ENCODE measurements at regions not wholly inside any gene's neighbourhood (a gene's known extent, or its start where the extent isn't known, plus 50 kb on each side); places are given as distances from the start of the nearest gene placed in this dataset.

GRCh38 chr3:110375751-110376518, 695.7 kb upstream of the NECTIN3 start:
- Histone ChIP-seq H3K4me3 (ENCODE audit: low read length) (no peak overlapping the region), H3K27me3 (replicated peaks; ENCODE audit: control insufficient read depth, insufficient read depth, low read length) (no peaks in the 10 kb centered on the region), H3K9ac (ENCODE audit: low read length) (no peak overlapping the region), H3K9me3 (ENCODE audit: control insufficient read depth, low read length) (no peaks in the 10 kb centered on the region), H3K36me3 (ENCODE audit: control insufficient read depth, insufficient read depth, low read length, severe bottlenecking) (no peaks in the 10 kb centered on the region), H3K4me1 (ENCODE audit: control insufficient read depth, insufficient read depth, low read length) (no peaks in the 10 kb centered on the region)
- no peak for DNase-seq (ENCODE audit: low read depth)

- Histone ChIP-seq H3K4me3 (ENCODE audit: low read length) (no peak overlapping the region), H3K27me3 (replicated peaks; ENCODE audit: control insufficient read depth, insufficient read depth, low read length) (no peaks in the 10 kb centered on the region), H3K36me3 (ENCODE audit: control insufficient read depth, insufficient read depth, low read length, severe bottlenecking) (no peaks in the 10 kb centered on the region), H3K9ac (ENCODE audit: low read length) (no peak overlapping the region), H3K4me1 (ENCODE audit: control insufficient read depth, insufficient read depth, low read length) (no peaks in the 10 kb centered on the region), H3K9me3 (ENCODE audit: control insufficient read depth, low read length) (no peaks in the 10 kb centered on the region)
- DNase-seq (ENCODE audit: low read depth): peak; percentile 24
Observed at GRCh38 chr3:110378481-110378880, 693.1 kb upstream of the NECTIN3 start.

GRCh38 chr3:110381992-110382391, 689.6 kb upstream of the NECTIN3 start:
- Histone ChIP-seq H3K4me1 (ENCODE audit: control insufficient read depth, insufficient read depth, low read length) (no peaks in the 10 kb centered on the region), H3K9ac (ENCODE audit: low read length) (no peak overlapping the region), H3K27me3 (replicated peaks; ENCODE audit: control insufficient read depth, insufficient read depth, low read length) (no peaks in the 10 kb centered on the region), H3K36me3 (ENCODE audit: control insufficient read depth, insufficient read depth, low read length, severe bottlenecking) (no peaks in the 10 kb centered on the region), H3K4me3 (ENCODE audit: low read length) (no peak overlapping the region), H3K9me3 (ENCODE audit: control insufficient read depth, low read length) (no peaks in the 10 kb centered on the region)
- DNase-seq (ENCODE audit: low read depth): no peak

- Histone ChIP-seq H3K27me3 (replicated peaks; ENCODE audit: control insufficient read depth, insufficient read depth, low read length) (no peaks in the 10 kb centered on the region), H3K9ac (ENCODE audit: low read length) (no peak overlapping the region), H3K36me3 (ENCODE audit: control insufficient read depth, insufficient read depth, low read length, severe bottlenecking) (no peaks in the 10 kb centered on the region), H3K9me3 (ENCODE audit: control insufficient read depth, low read length) (no peaks in the 10 kb centered on the region), H3K4me3 (ENCODE audit: low read length) (no peak overlapping the region), H3K4me1 (ENCODE audit: control insufficient read depth, insufficient read depth, low read length) (no peaks in the 10 kb centered on the region)
- DNase-seq (ENCODE audit: low read depth): peak; percentile 43
Observed at GRCh38 chr3:110383356-110383755, 688.3 kb upstream of the NECTIN3 start.

GRCh38 chr3:110384601-110385000, 687.0 kb upstream of the NECTIN3 start:
- DNase-seq (ENCODE audit: low read depth): peak; percentile 83
- Histone ChIP-seq H3K4me1 (ENCODE audit: control insufficient read depth, insufficient read depth, low read length) (no peaks in the 10 kb centered on the region), H3K9me3 (ENCODE audit: control insufficient read depth, low read length) (no peaks in the 10 kb centered on the region), H3K9ac (ENCODE audit: low read length) (no peak overlapping the region), H3K36me3 (ENCODE audit: control insufficient read depth, insufficient read depth, low read length, severe bottlenecking) (no peaks in the 10 kb centered on the region), H3K27me3 (replicated peaks; ENCODE audit: control insufficient read depth, insufficient read depth, low read length) (no peaks in the 10 kb centered on the region), H3K4me3 (ENCODE audit: low read length) (no peak overlapping the region)

- no peaks in the 10 kb centered on the region for H3K36me3 ChIP-seq (ENCODE audit: control insufficient read depth, insufficient read depth, low read length, severe bottlenecking)
- DNase-seq (ENCODE audit: low read depth): no peak
- H3K4me3 ChIP-seq (ENCODE audit: low read length): no peak overlapping the region
- no peaks in the 10 kb centered on the region for H3K27me3 ChIP-seq (replicated peaks; ENCODE audit: control insufficient read depth, insufficient read depth, low read length)
- H3K4me1 ChIP-seq (ENCODE audit: control insufficient read depth, insufficient read depth, low read length): no peaks in the 10 kb centered on the region
- no peak overlapping the region for H3K9ac ChIP-seq (ENCODE audit: low read length)
- no peaks in the 10 kb centered on the region for H3K9me3 ChIP-seq (ENCODE audit: control insufficient read depth, low read length)
Observed at GRCh38 chr3:110389005-110389404, 682.6 kb upstream of the NECTIN3 start.

GRCh38 chr3:110390372-110390771, 681.2 kb upstream of the NECTIN3 start:
- DNase-seq (ENCODE audit: low read depth): no peak
- Histone ChIP-seq H3K9me3 (ENCODE audit: control insufficient read depth, low read length) (no peaks in the 10 kb centered on the region), H3K4me3 (ENCODE audit: low read length) (no peak overlapping the region), H3K36me3 (ENCODE audit: control insufficient read depth, insufficient read depth, low read length, severe bottlenecking) (no peaks in the 10 kb centered on the region), H3K4me1 (ENCODE audit: control insufficient read depth, insufficient read depth, low read length) (no peaks in the 10 kb centered on the region), H3K27me3 (replicated peaks; ENCODE audit: control insufficient read depth, insufficient read depth, low read length) (no peaks in the 10 kb centered on the region), H3K9ac (ENCODE audit: low read length) (no peak overlapping the region)

GRCh38 chr3:110391042-110391441, 680.6 kb upstream of the NECTIN3 start:
- no peak for DNase-seq (ENCODE audit: low read depth)
- Histone ChIP-seq H3K36me3 (ENCODE audit: control insufficient read depth, insufficient read depth, low read length, severe bottlenecking) (no peaks in the 10 kb centered on the region), H3K4me3 (ENCODE audit: low read length) (no peak overlapping the region), H3K4me1 (ENCODE audit: control insufficient read depth, insufficient read depth, low read length) (no peaks in the 10 kb centered on the region), H3K27me3 (replicated peaks; ENCODE audit: control insufficient read depth, insufficient read depth, low read length) (no peaks in the 10 kb centered on the region), H3K9ac (ENCODE audit: low read length) (no peak overlapping the region), H3K9me3 (ENCODE audit: control insufficient read depth, low read length) (no peaks in the 10 kb centered on the region)

GRCh38 chr3:110391640-110392395, 679.8 kb upstream of the NECTIN3 start:
- Histone ChIP-seq H3K9me3 (ENCODE audit: control insufficient read depth, low read length) (no peaks in the 10 kb centered on the region), H3K4me3 (ENCODE audit: low read length) (no peak overlapping the region), H3K36me3 (ENCODE audit: control insufficient read depth, insufficient read depth, low read length, severe bottlenecking) (no peaks in the 10 kb centered on the region), H3K27me3 (replicated peaks; ENCODE audit: control insufficient read depth, insufficient read depth, low read length) (no peaks in the 10 kb centered on the region), H3K9ac (ENCODE audit: low read length) (no peak overlapping the region), H3K4me1 (ENCODE audit: control insufficient read depth, insufficient read depth, low read length) (no peaks in the 10 kb centered on the region)
- DNase-seq (ENCODE audit: low read depth): no peak

- Histone ChIP-seq H3K36me3 (ENCODE audit: control insufficient read depth, insufficient read depth, low read length, severe bottlenecking) (no peaks in the 10 kb centered on the region), H3K27me3 (replicated peaks; ENCODE audit: control insufficient read depth, insufficient read depth, low read length) (no peaks in the 10 kb centered on the region), H3K4me3 (ENCODE audit: low read length) (no peak overlapping the region), H3K4me1 (ENCODE audit: control insufficient read depth, insufficient read depth, low read length) (no peaks in the 10 kb centered on the region), H3K9me3 (ENCODE audit: control insufficient read depth, low read length) (no peaks in the 10 kb centered on the region), H3K9ac (ENCODE audit: low read length) (no peak overlapping the region)
- DNase-seq (ENCODE audit: low read depth): no peak
Observed at GRCh38 chr3:110393941-110394340, 677.7 kb upstream of the NECTIN3 start.

GRCh38 chr3:110397115-110397514, 674.5 kb upstream of the NECTIN3 start:
- H3K4me1 ChIP-seq (ENCODE audit: control insufficient read depth, insufficient read depth, low read length): no peaks in the 10 kb centered on the region
- no peaks in the 10 kb centered on the region for H3K27me3 ChIP-seq (replicated peaks; ENCODE audit: control insufficient read depth, insufficient read depth, low read length)
- no peaks in the 10 kb centered on the region for H3K9me3 ChIP-seq (ENCODE audit: control insufficient read depth, low read length)
- no peak for DNase-seq (ENCODE audit: low read depth)
- no peak overlapping the region for H3K4me3 ChIP-seq (ENCODE audit: low read length)
- no peaks in the 10 kb centered on the region for H3K36me3 ChIP-seq (ENCODE audit: control insufficient read depth, insufficient read depth, low read length, severe bottlenecking)
- no peak overlapping the region for H3K9ac ChIP-seq (ENCODE audit: low read length)
